ENCODE measurements at regions not wholly inside any gene's neighbourhood (a gene's known extent, or its start where the extent isn't known, plus 50 kb on each side); places are given as distances from the start of the nearest gene placed in this dataset.
A peak's percentile ranks its signal among the peaks of the same experiment; 100 is the strongest.

- ChIA-PET CTCF (interaction anchor here (1.1 to 1.6 kb wide), 3 partner anchors 10 to 19 kb away, joined by 4 read pairs; no protein-coding TSS in a partner anchor), RAD21 (ENCODE audit: low non-redundant PET in 1 of 2, low total read pairs in 2 of 2, uncharacterized antibody in 2 of 2, unreplicated experiment in 2 of 2) (interaction anchor here in 1 of 2 experiments (1.1 kb wide), 1 partner anchor 85 kb away, joined by 3 read pairs; no protein-coding TSS in a partner anchor), POLR2A (interaction anchor here (1.0 kb wide), 1 partner anchor 180 kb away, joined by 3 read pairs; no protein-coding TSS in a partner anchor)
- no peak overlapping the region for H3K4me3 ChIP-seq (replicated peaks in 1 of 2; ENCODE audit: low read depth in 1 of 2, low read length in 2 of 2)
- H3K9me2 ChIP-seq (ENCODE audit: insufficient read depth): no peaks in the 10 kb centered on the region
- BruUV-seq (replicated peaks): no TSS peak
- H3K36me3 ChIP-seq (ENCODE audit: control insufficient read depth in 1 of 2, insufficient read depth in 2 of 2, low read length in 2 of 2): no peaks in the 10 kb centered on the region
- H3K9ac ChIP-seq (ENCODE audit: low read length): no peak overlapping the region
- intact Hi-C loops (cut with micrococcal nuclease): loop anchor here (10.0 kb wide), 1 partner anchor 220 kb away; no protein-coding TSS in a partner anchor
- no peak overlapping the region for H3K4me2 ChIP-seq (ENCODE audit: low read length)
- ATAC-seq: peak; percentile 91
- no peaks in the 10 kb centered on the region for H4K20me1 ChIP-seq (ENCODE audit: insufficient read depth)
- no peaks in the 10 kb centered on the region for H3K27me3 ChIP-seq (ENCODE audit: insufficient read depth, low read length)
- no peak overlapping the region for H3K27ac ChIP-seq (ENCODE audit: low read depth, low read length)
- DNase-seq (ENCODE audit: low read depth, low spot score): peak; percentile 38
- H3K4me1 ChIP-seq (ENCODE audit: control insufficient read depth in 1 of 2, insufficient read depth in 2 of 2, low read length in 2 of 2): peaks cover 2 to 23% of the 10 kb centered on the region in 2 experiments; a peak in 3 of 4 replicates
- peak overlapping the region; percentile 4 for H2AFZ ChIP-seq (ENCODE audit: low read depth, low read length, poor library complexity, severe bottlenecking)
- H3K79me2 ChIP-seq (ENCODE audit: insufficient read depth, low read length): no peaks in the 10 kb centered on the region
- H3K9me3 ChIP-seq (ENCODE audit: control insufficient read depth in 1 of 2, insufficient read depth in 1 of 2, low read depth in 1 of 2, low read length in 2 of 2): no peaks in the 10 kb centered on the region
- TF ChIP-seq, protein P1, sequence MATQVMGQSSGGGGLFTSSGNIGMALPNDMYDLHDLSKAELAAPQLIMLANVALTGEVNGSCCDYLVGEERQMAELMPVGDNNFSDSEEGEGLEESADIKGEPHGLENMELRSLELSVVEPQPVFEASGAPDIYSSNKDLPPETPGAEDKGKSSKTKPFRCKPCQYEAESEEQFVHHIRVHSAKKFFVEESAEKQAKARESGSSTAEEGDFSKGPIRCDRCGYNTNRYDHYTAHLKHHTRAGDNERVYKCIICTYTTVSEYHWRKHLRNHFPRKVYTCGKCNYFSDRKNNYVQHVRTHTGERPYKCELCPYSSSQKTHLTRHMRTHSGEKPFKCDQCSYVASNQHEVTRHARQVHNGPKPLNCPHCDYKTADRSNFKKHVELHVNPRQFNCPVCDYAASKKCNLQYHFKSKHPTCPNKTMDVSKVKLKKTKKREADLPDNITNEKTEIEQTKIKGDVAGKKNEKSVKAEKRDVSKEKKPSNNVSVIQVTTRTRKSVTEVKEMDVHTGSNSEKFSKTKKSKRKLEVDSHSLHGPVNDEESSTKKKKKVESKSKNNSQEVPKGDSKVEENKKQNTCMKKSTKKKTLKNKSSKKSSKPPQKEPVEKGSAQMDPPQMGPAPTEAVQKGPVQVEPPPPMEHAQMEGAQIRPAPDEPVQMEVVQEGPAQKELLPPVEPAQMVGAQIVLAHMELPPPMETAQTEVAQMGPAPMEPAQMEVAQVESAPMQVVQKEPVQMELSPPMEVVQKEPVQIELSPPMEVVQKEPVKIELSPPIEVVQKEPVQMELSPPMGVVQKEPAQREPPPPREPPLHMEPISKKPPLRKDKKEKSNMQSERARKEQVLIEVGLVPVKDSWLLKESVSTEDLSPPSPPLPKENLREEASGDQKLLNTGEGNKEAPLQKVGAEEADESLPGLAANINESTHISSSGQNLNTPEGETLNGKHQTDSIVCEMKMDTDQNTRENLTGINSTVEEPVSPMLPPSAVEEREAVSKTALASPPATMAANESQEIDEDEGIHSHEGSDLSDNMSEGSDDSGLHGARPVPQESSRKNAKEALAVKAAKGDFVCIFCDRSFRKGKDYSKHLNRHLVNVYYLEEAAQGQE (IDR thresholded peaks at IDR 0.05; ENCODE audit: low read depth): no peak
- TF ChIP-seq EZH2phosphoT487 (IDR thresholded peaks at IDR 0.05; ENCODE audit: borderline replicate concordance) (no peak), CTCF (IDR thresholded peaks at IDR 0.05 in 2 of 3, conservative IDR thresholded peaks at IDR 0.05 in 1 of 3; ENCODE audit: borderline replicate concordance in 1 of 3, insufficient read depth in 1 of 3, low read depth in 2 of 3, low read length in 2 of 3) (peak; percentile 20 to 69 (median 67); a peak in 5 of 6 replicates), SIN3A (IDR thresholded peaks at IDR 0.05; ENCODE audit: low read depth) (no peak), MAX (IDR thresholded peaks at IDR 0.05) (peak; percentile 30; the same call in 1 of the 2 replicates), FOSL1 (IDR thresholded peaks at IDR 0.05; ENCODE audit: low read depth) (no peak), SRF (IDR thresholded peaks at IDR 0.05; ENCODE audit: low read depth) (no peak), EGR1 (IDR thresholded peaks at IDR 0.05; ENCODE audit: low read depth) (no peak), ELF1 (IDR thresholded peaks at IDR 0.05; ENCODE audit: borderline replicate concordance, low read depth) (no peak), CEBPB (IDR thresholded peaks at IDR 0.05; ENCODE audit: low read depth) (peak; percentile 49), JUND (IDR thresholded peaks at IDR 0.05) (no peak), RAD21 (IDR thresholded peaks at IDR 0.05; ENCODE audit: low read depth) (peak; percentile 62), POLR2AphosphoS5 (IDR thresholded peaks at IDR 0.05; ENCODE audit: low read depth, low read length) (no peak), POLR2A (IDR thresholded peaks at IDR 0.05; ENCODE audit: borderline replicate concordance, extremely low read depth, insufficient read depth, insufficient read length) (no peak), TCF7L2 (IDR thresholded peaks at IDR 0.05; ENCODE audit: borderline replicate concordance, extremely low read depth, insufficient read depth, insufficient read length) (no peak), ZNF274 (IDR thresholded peaks at IDR 0.05; ENCODE audit: low read depth, low read length) (no peak), EZH2 (IDR thresholded peaks at IDR 0.05) (no peak), ZFX (IDR thresholded peaks at IDR 0.05) (no peak), YY1 (IDR thresholded peaks at IDR 0.05; ENCODE audit: extremely low read depth, insufficient replicate concordance, low read depth, low read length) (peak; percentile 7)
- TF ChIP-seq, protein P2, sequence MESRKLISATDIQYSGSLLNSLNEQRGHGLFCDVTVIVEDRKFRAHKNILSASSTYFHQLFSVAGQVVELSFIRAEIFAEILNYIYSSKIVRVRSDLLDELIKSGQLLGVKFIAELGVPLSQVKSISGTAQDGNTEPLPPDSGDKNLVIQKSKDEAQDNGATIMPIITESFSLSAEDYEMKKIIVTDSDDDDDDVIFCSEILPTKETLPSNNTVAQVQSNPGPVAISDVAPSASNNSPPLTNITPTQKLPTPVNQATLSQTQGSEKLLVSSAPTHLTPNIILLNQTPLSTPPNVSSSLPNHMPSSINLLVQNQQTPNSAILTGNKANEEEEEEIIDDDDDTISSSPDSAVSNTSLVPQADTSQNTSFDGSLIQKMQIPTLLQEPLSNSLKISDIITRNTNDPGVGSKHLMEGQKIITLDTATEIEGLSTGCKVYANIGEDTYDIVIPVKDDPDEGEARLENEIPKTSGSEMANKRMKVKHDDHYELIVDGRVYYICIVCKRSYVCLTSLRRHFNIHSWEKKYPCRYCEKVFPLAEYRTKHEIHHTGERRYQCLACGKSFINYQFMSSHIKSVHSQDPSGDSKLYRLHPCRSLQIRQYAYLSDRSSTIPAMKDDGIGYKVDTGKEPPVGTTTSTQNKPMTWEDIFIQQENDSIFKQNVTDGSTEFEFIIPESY (IDR thresholded peaks at IDR 0.05; ENCODE audit: extremely low read depth, insufficient replicate concordance, low read length): no peak
- TF ChIP-seq, protein P3, sequence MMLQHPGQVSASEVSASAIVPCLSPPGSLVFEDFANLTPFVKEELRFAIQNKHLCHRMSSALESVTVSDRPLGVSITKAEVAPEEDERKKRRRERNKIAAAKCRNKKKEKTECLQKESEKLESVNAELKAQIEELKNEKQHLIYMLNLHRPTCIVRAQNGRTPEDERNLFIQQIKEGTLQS (IDR thresholded peaks at IDR 0.05): no peak
Observed at GRCh38 chr4:100935090-100935489, 412.2 kb downstream of the PPP3CA start.
